ENCODE measurements at regions not wholly inside any gene's neighbourhood (a gene's known extent, or its start where the extent isn't known, plus 50 kb on each side); places are given as distances from the start of the nearest gene placed in this dataset.

- RAD21 ChIA-PET (ENCODE audit: low non-redundant PET in 1 of 2, low total read pairs in 2 of 2, uncharacterized antibody in 2 of 2, unreplicated experiment in 2 of 2): no interaction called here
- H3K27me3 ChIP-seq (ENCODE audit: insufficient read depth, low read length): no peaks in the 10 kb centered on the region
These were observed 287.9 kb downstream of the LPIN1 start for GRCh38 chr2:12034382-12034781.

More at GRCh38 chr2:12034382-12034781, 287.9 kb downstream of the LPIN1 start:
- CTCF ChIA-PET: no interaction called here
- Histone ChIP-seq H2AFZ (ENCODE audit: low read depth, low read length, poor library complexity, severe bottlenecking) (no peak overlapping the region), H4K20me1 (ENCODE audit: insufficient read depth) (no peaks in the 10 kb centered on the region), H3K4me3 (replicated peaks in 1 of 2; ENCODE audit: low read depth in 1 of 2, low read length in 2 of 2) (no peak overlapping the region), H3K9ac (ENCODE audit: low read length) (no peak overlapping the region), H3K27ac (ENCODE audit: low read depth, low read length) (no peak overlapping the region), H3K9me2 (ENCODE audit: insufficient read depth) (no peaks in the 10 kb centered on the region), H3K4me1 (ENCODE audit: control insufficient read depth in 1 of 2, insufficient read depth in 2 of 2, low read length in 2 of 2) (peaks cover 0 to 7% of the 10 kb centered on the region in 2 experiments; a peak in 1 of 4 replicates), H3K79me2 (ENCODE audit: insufficient read depth, low read length) (no peaks in the 10 kb centered on the region), H3K4me2 (ENCODE audit: low read length) (no peak overlapping the region), H3K9me3 (ENCODE audit: control insufficient read depth in 1 of 2, insufficient read depth in 1 of 2, low read depth in 1 of 2, low read length in 2 of 2) (no peaks in the 10 kb centered on the region; a peak in 1 of 4 replicates), H3K36me3 (ENCODE audit: control insufficient read depth in 1 of 2, insufficient read depth in 2 of 2, low read length in 2 of 2) (no peaks in the 10 kb centered on the region)
- BruUV-seq (replicated peaks): no TSS peak
- DNase-seq (ENCODE audit: low read depth, low spot score): no peak
- intact Hi-C loops (cut with micrococcal nuclease): no loop called here
- TF ChIP-seq SIN3A (IDR thresholded peaks at IDR 0.05; ENCODE audit: low read depth) (no peak), TCF7L2 (IDR thresholded peaks at IDR 0.05; ENCODE audit: borderline replicate concordance, extremely low read depth, insufficient read depth, insufficient read length) (no peak), ZBTB33 (IDR thresholded peaks at IDR 0.05; ENCODE audit: extremely low read depth, insufficient replicate concordance, low read length) (no peak), POLR2AphosphoS5 (IDR thresholded peaks at IDR 0.05; ENCODE audit: low read depth, low read length) (no peak), ZFX (IDR thresholded peaks at IDR 0.05) (no peak), CTCF (IDR thresholded peaks at IDR 0.05 in 2 of 3, conservative IDR thresholded peaks at IDR 0.05 in 1 of 3; ENCODE audit: borderline replicate concordance in 1 of 3, insufficient read depth in 1 of 3, low read depth in 2 of 3, low read length in 2 of 3) (no peak), JUND (IDR thresholded peaks at IDR 0.05) (no peak)
- POLR2A ChIA-PET: no interaction called here
- ATAC-seq: no peak
